ENCODE measurements at regions not wholly inside any gene's neighbourhood (a gene's known extent, or its start where the extent isn't known, plus 50 kb on each side); places are given as distances from the start of the nearest gene placed in this dataset.

- TF ChIP-seq ZNF512 (CRISPR knock-in tag; IDR thresholded peaks at IDR 0.05; ENCODE audit: borderline replicate concordance) = no peak
- TF ChIP-seq OVOL2 (CRISPR knock-in tag; IDR thresholded peaks at IDR 0.05; ENCODE audit: borderline replicate concordance) = no peak
- TF ChIP-seq JUN (CRISPR knock-in tag; IDR thresholded peaks at IDR 0.05) = no peak
- no peak for TF ChIP-seq SMAD3 (CRISPR knock-in tag; IDR thresholded peaks at IDR 0.05; ENCODE audit: borderline replicate concordance)
Measured at GRCh38 chrX:2635342-2635741, 55.8 kb upstream of the CD99 start (continued).

- TF ChIP-seq ERG (CRISPR knock-in tag; IDR thresholded peaks at IDR 0.05) (no peak), CREM (CRISPR knock-in tag; IDR thresholded peaks at IDR 0.05) (no peak), MYBL2 (CRISPR knock-in tag; IDR thresholded peaks at IDR 0.05) (no peak), ZNF263 (CRISPR knock-in tag; IDR thresholded peaks at IDR 0.05; ENCODE audit: low read depth) (no peak)
- H3K27ac Mint-ChIP-seq = no peak overlapping the region
- peaks cover 51% of the 10 kb centered on the region for H3K36me3 Mint-ChIP-seq
- no peaks in the 10 kb centered on the region for H3K27me3 Mint-ChIP-seq (ENCODE audit: low read depth)
- CTCF ChIA-PET = no interaction called here
- POLR2A ChIA-PET = no interaction called here
- H3K9me3 Mint-ChIP-seq = peaks cover 31% of the 10 kb centered on the region
- no peak overlapping the region for H3K4me3 Mint-ChIP-seq
- DNase-seq (ENCODE audit: low spot score) (no peak), ATAC-seq (no peak)
- no peaks in the 10 kb centered on the region for H3K4me1 Mint-ChIP-seq
Measured at GRCh38 chrX:2632533-2633504, 58.3 kb upstream of the CD99 start.

- ChIA-PET CTCF (no interaction called here), POLR2A (no interaction called here)
- ATAC-seq = no peak
- H3K27me3 Mint-ChIP-seq (ENCODE audit: low read depth) = no peaks in the 10 kb centered on the region
- peaks cover 59% of the 10 kb centered on the region for H3K36me3 Mint-ChIP-seq
- H3K4me3 Mint-ChIP-seq = no peak overlapping the region
- H3K9me3 Mint-ChIP-seq = peaks cover 31% of the 10 kb centered on the region
- no peak overlapping the region for H3K27ac Mint-ChIP-seq
- H3K4me1 Mint-ChIP-seq = no peaks in the 10 kb centered on the region
- DNase-seq (ENCODE audit: low spot score) = no peak
- TF ChIP-seq ZNF425 (CRISPR knock-in tag; conservative IDR thresholded peaks at IDR 0.05) = no peak
- TF ChIP-seq FOXP4 (CRISPR knock-in tag; IDR thresholded peaks at IDR 0.05) = no peak
- no peak for TF ChIP-seq ATF3 (CRISPR knock-in tag; conservative IDR thresholded peaks at IDR 0.05)
- TF ChIP-seq FOXJ3 (CRISPR knock-in tag; IDR thresholded peaks at IDR 0.05; ENCODE audit: borderline replicate concordance) = no peak
- no peak for TF ChIP-seq TCF7 (CRISPR knock-in tag; IDR thresholded peaks at IDR 0.05; ENCODE audit: low read depth)
- no peak for TF ChIP-seq HMGXB4 (CRISPR knock-in tag; IDR thresholded peaks at IDR 0.05)
- no peak for TF ChIP-seq ZBTB21 (CRISPR knock-in tag; IDR thresholded peaks at IDR 0.05; ENCODE audit: borderline replicate concordance)
- no peak for TF ChIP-seq ZNF317 (CRISPR knock-in tag; IDR thresholded peaks at IDR 0.05; ENCODE audit: borderline replicate concordance, low read depth)
- no peak for TF ChIP-seq JUN (CRISPR knock-in tag; IDR thresholded peaks at IDR 0.05)
- TF ChIP-seq SOX15 (CRISPR knock-in tag; IDR thresholded peaks at IDR 0.05) = no peak
- no peak for TF ChIP-seq ZNF281 (CRISPR knock-in tag; IDR thresholded peaks at IDR 0.05)
- no peak for TF ChIP-seq MYBL2 (CRISPR knock-in tag; IDR thresholded peaks at IDR 0.05)
Measured at GRCh38 chrX:2631743-2632532, 59.2 kb upstream of the CD99 start.

All from WTC11 (cell line).